PC-3 (cell line): ENCODE measurements at regions not wholly inside any gene's neighbourhood (a gene's known extent, or its start where the extent isn't known, plus 50 kb on each side); places are given as distances from the start of the nearest gene placed in this dataset.

Source experiments
- ATAC-seq: fragments of 200-7000 bp; cut with Tn5 transposase; 2 replicates; pipeline ENCODE4 v1.9.1; 2020; ENCODE audit warnings: mild to moderate bottlenecking, moderate library complexity
- BruUV-seq: library from RNA; stranded (reverse); fragments of 400-500 nt; replicated peaks from 2 replicates; lab custom pipeline; 2021; lab: Mats Ljungman, UMichigan
- CTCF ChIA-PET: fragments of 300-600 bp; sonication (Branson Sonifier 250); formaldehyde crosslinking; loops from one replicate; lab custom pipeline; 2022; ENCODE audit warnings: antibody characterized with exemption; lab: Charles Lee
- POLR2A ChIA-PET: fragments of 300-600 bp; sonication (Branson Sonifier 250); formaldehyde crosslinking; loops from one replicate; lab custom pipeline; 2022; ENCODE audit warnings: antibody characterized with exemption; ENCODE audit not compliant: unreplicated experiment; lab: Charles Lee
- DNase-seq: peaks from one replicate; pipeline ENCODE4 v3.0.0-alpha.2; 2015
- H2AFZ ChIP-seq: fragments of 300-600 bp; sonication (generic); 2 replicates; pipeline ENCODE4 v1.6.0; 2016; ENCODE audit warnings: antibody characterized with exemption, low read length
- H3F3A ChIP-seq: fragments of 300-600 bp; sonication (generic); one replicate; pipeline ENCODE4 v1.6.0; 2017; ENCODE audit warnings: antibody characterized with exemption, low read length, control low read depth, mild to moderate bottlenecking; ENCODE audit not compliant: unreplicated experiment
- H3K27ac ChIP-seq: fragments of 300-600 bp; sonication (generic); 2 replicates; pipeline ENCODE4 v1.5.1; 2016; ENCODE audit warnings: mild to moderate bottlenecking, low read length
- H3K27me3 ChIP-seq: fragments of 300-600 bp; sonication (generic); 2 replicates; pipeline ENCODE4 v1.6.1; 2016; ENCODE audit warnings: low read length, mixed read lengths
- H3K36me3 ChIP-seq: fragments of 300-600 bp; sonication (generic); 2 replicates; pipeline ENCODE4 v1.6.1; 2016; ENCODE audit warnings: low read depth, mixed run types, low read length, mixed read lengths
- H3K4me1 ChIP-seq: fragments of 300-600 bp; sonication (generic); 2 replicates; pipeline ENCODE4 v1.5.1; 2016; ENCODE audit warnings: low read length; ENCODE audit not compliant: insufficient read depth
- H3K4me2 ChIP-seq: fragments of 300-600 bp; sonication (generic); 2 replicates; pipeline ENCODE4 v1.6.0; 2016; ENCODE audit warnings: low read length
- H3K4me3 ChIP-seq: fragments of 300-600 bp; sonication (generic); 2 replicates; pipeline ENCODE4 v1.5.1; 2016; ENCODE audit warnings: mild to moderate bottlenecking, low read length, mixed read lengths
- H3K79me2 ChIP-seq: fragments of 300-600 bp; sonication (generic); 2 replicates; pipeline ENCODE4 v1.6.1; 2017; ENCODE audit warnings: low read length, mixed read lengths
- H3K9ac ChIP-seq: fragments of 300-600 bp; sonication (generic); 2 replicates; pipeline ENCODE4 v1.6.0; 2016; ENCODE audit warnings: mild to moderate bottlenecking, low read length
- H3K9me2 ChIP-seq: fragments of 300-600 bp; sonication (generic); replicated peaks from 2 replicates; pipeline ENCODE4 v1.6.1; 2016; ENCODE audit warnings: mixed run types, low read length, mixed read lengths
- H3K9me3 ChIP-seq: fragments of 300-600 bp; sonication (generic); 2 replicates; pipeline ENCODE4 v1.6.1; 2016; ENCODE audit warnings: low read length, mixed read lengths
- H4K20me1 ChIP-seq: fragments of 300-600 bp; sonication (generic); 2 replicates; pipeline ENCODE4 v1.6.1; 2016; ENCODE audit warnings: low read length, mixed read lengths
- CTCF ChIP-seq: fragments of 300-600 bp; sonication (generic); conservative IDR thresholded peaks from 2 replicates; pipeline ENCODE4 v1.5.1; 2017; ENCODE audit warnings: antibody characterized with exemption, low read depth, mild to moderate bottlenecking, low read length
- EZH2 ChIP-seq: fragments of 300-600 bp; sonication (generic); IDR thresholded peaks from one replicate; pipeline ENCODE4 v1.6.1; 2017; ENCODE audit warnings: antibody characterized with exemption, mild to moderate bottlenecking, low read length; ENCODE audit not compliant: unreplicated experiment
- EZH2phosphoT487 ChIP-seq: fragments of 300-600 bp; sonication (generic); IDR thresholded peaks from 2 replicates; pipeline ENCODE4 v1.6.1; 2018; ENCODE audit warnings: mild to moderate bottlenecking, antibody characterized with exemption, low read length, borderline replicate concordance
- intact Hi-C: fragments of 100-400 bp; cut with micrococcal nuclease; formaldehyde crosslinking; loops from 2 replicates; pipeline ENCODE4 v1.9.0; 2023

DNA sequence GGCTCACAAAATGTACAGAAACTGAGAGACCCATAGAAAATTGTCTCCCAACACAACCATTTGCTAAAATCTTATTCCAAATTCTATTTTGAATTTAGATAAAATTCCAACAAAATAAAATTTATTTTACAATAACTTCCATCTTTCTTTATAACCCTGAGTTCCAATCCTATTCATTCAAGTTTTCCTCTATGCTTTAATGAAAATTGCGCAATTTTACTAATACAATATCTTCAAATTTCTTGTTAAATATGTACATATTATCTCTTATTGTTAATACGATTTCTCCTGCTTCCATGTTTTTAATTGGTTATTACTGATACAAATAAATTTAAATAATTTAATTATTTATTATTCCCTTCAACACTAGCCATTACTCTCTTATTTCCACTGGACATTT lies 645.2 kb upstream of the COBL start:
- Histone ChIP-seq H3K9me3 (0 out of 2 replicates have a peak, but pooled peaks cover 12% of the 10 kb centered on the region), H3K4me1 (no peaks in the 10 kb centered on the region), H3F3A (no peaks in the 10 kb centered on the region), H3K27ac (no peak overlapping the region), H3K79me2 (no peaks in the 10 kb centered on the region), H4K20me1 (no peaks in the 10 kb centered on the region), H3K4me3 (no peak overlapping the region), H3K36me3 (no peaks in the 10 kb centered on the region), H3K27me3 (no peaks in the 10 kb centered on the region), H2AFZ (no peak overlapping the region), H3K9me2 (no peaks in the 10 kb centered on the region), H3K9ac (no peak overlapping the region), H3K4me2 (no peak overlapping the region)
- no peak for ATAC-seq
- ChIA-PET CTCF (no interaction called here), POLR2A (no interaction called here)
- no TSS peak for BruUV-seq
- intact Hi-C loops, result no loop called here
- TF ChIP-seq EZH2phosphoT487 (no peak), CTCF (no peak), EZH2 (no peak)
- DNase-seq, result no peak

GRCh38 chr7:51950813-51951212 lies 634.2 kb upstream of the COBL start:
- no peaks in the 10 kb centered on the region for H3K27me3 ChIP-seq
- BruUV-seq, result no TSS peak
- H4K20me1 ChIP-seq, result no peaks in the 10 kb centered on the region
- CTCF ChIA-PET, result no interaction called here
- H3K4me2 ChIP-seq, result no peak overlapping the region
- H3K4me3 ChIP-seq, result no peak overlapping the region
- H3K36me3 ChIP-seq, result no peaks in the 10 kb centered on the region
- no peaks in the 10 kb centered on the region for H3K9me3 ChIP-seq
- no peak overlapping the region for H3K9ac ChIP-seq
- DNase-seq (no peak), ATAC-seq (no peak)
- H3K9me2 ChIP-seq, result no peaks in the 10 kb centered on the region
- H3F3A ChIP-seq, result no peaks in the 10 kb centered on the region
- intact Hi-C loops, result no loop called here
- POLR2A ChIA-PET, result no interaction called here
- TF ChIP-seq EZH2, result no peak
- TF ChIP-seq CTCF, result no peak
- no peak for TF ChIP-seq EZH2phosphoT487
- no peak overlapping the region for H2AFZ ChIP-seq
- no peaks in the 10 kb centered on the region for H3K79me2 ChIP-seq
- no peak overlapping the region for H3K27ac ChIP-seq
- no peaks in the 10 kb centered on the region for H3K4me1 ChIP-seq

GRCh38 chr7:51949726-51950644 lies 633.4 kb upstream of the COBL start:
- no peak for ATAC-seq
- TF ChIP-seq EZH2phosphoT487, result no peak
- no peak for TF ChIP-seq CTCF
- TF ChIP-seq EZH2, result no peak
- Histone ChIP-seq H3K9ac (no peak overlapping the region), H3K9me3 (no peaks in the 10 kb centered on the region), H2AFZ (no peak overlapping the region), H3K4me1 (no peaks in the 10 kb centered on the region), H3K9me2 (no peaks in the 10 kb centered on the region), H4K20me1 (no peaks in the 10 kb centered on the region), H3K4me2 (no peak overlapping the region), H3F3A (no peaks in the 10 kb centered on the region), H3K4me3 (no peak overlapping the region), H3K36me3 (no peaks in the 10 kb centered on the region), H3K27me3 (no peaks in the 10 kb centered on the region), H3K79me2 (no peaks in the 10 kb centered on the region), H3K27ac (no peak overlapping the region)
- intact Hi-C loops, result no loop called here
- ChIA-PET POLR2A (no interaction called here), CTCF (no interaction called here)
- no peak for DNase-seq
- BruUV-seq, result no TSS peak
